ENCODE measurements at regions not wholly inside any gene's neighbourhood (a gene's known extent, or its start where the extent isn't known, plus 50 kb on each side); places are given as distances from the start of the nearest gene placed in this dataset.

DNA sequence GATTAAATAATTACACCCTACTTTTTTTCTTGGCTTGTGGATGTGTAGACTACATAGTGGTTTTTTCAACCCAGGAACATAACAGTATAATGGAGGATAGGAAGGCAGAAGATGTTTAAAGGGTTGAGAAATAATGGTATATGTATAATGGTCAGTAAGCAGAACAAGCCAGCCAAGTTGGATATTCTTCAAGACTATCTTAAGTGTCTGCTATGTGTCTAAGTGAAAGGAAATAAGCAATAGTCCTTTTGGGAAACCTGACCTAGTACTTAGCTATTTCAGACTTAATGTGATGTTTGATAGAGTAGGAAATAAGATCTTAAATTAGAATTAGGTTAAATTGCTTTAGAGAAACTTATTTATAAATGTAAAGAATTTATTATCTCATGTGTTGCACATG lies 85.7 kb downstream of the PTPDC1 start:
- Histone ChIP-seq H3K9me2 (replicated peaks; ENCODE audit: low read depth, low read length) (no peaks in the 10 kb centered on the region), H3K9ac (ENCODE audit: low read depth, low read length, poor library complexity, severe bottlenecking) (peak overlapping the region; percentile 88), H3K4me3 (ENCODE audit: low read length, poor library complexity, severe bottlenecking) (peak overlapping the region; percentile 92), H3K4me1 (ENCODE audit: insufficient read depth, low read length, poor library complexity, severe bottlenecking) (peaks cover 55% of the 10 kb centered on the region), H2AFZ (ENCODE audit: low read length) (no peak overlapping the region), H3K27me3 (ENCODE audit: insufficient read depth, low read length, poor library complexity, severe bottlenecking) (no peaks in the 10 kb centered on the region), H3K36me3 (ENCODE audit: insufficient read depth, low read length) (peaks cover 13% of the 10 kb centered on the region; the same call in 1 of the 2 replicates), H3K9me3 (ENCODE audit: insufficient read depth, low read depth, low read length) (no peaks in the 10 kb centered on the region), H3K79me2 (ENCODE audit: insufficient read depth, low read length) (peaks cover 82% of the 10 kb centered on the region), H3F3A (ENCODE audit: low read depth) (peaks cover 9% of the 10 kb centered on the region; the same call in 1 of the 2 replicates), H4K20me1 (ENCODE audit: insufficient read depth, low read length, poor library complexity, severe bottlenecking) (peaks cover 79% of the 10 kb centered on the region), H3K4me2 (ENCODE audit: low read depth, low read length, poor library complexity, severe bottlenecking) (peak overlapping the region; percentile 88)
- TF ChIP-seq, protein P1, sequence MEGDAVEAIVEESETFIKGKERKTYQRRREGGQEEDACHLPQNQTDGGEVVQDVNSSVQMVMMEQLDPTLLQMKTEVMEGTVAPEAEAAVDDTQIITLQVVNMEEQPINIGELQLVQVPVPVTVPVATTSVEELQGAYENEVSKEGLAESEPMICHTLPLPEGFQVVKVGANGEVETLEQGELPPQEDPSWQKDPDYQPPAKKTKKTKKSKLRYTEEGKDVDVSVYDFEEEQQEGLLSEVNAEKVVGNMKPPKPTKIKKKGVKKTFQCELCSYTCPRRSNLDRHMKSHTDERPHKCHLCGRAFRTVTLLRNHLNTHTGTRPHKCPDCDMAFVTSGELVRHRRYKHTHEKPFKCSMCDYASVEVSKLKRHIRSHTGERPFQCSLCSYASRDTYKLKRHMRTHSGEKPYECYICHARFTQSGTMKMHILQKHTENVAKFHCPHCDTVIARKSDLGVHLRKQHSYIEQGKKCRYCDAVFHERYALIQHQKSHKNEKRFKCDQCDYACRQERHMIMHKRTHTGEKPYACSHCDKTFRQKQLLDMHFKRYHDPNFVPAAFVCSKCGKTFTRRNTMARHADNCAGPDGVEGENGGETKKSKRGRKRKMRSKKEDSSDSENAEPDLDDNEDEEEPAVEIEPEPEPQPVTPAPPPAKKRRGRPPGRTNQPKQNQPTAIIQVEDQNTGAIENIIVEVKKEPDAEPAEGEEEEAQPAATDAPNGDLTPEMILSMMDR (conservative IDR thresholded peaks at IDR 0.05; ENCODE audit: low read length) = no peak
- no peak for TF ChIP-seq EZH2phosphoT487 (IDR thresholded peaks at IDR 0.05; ENCODE audit: borderline replicate concordance)

DNA sequence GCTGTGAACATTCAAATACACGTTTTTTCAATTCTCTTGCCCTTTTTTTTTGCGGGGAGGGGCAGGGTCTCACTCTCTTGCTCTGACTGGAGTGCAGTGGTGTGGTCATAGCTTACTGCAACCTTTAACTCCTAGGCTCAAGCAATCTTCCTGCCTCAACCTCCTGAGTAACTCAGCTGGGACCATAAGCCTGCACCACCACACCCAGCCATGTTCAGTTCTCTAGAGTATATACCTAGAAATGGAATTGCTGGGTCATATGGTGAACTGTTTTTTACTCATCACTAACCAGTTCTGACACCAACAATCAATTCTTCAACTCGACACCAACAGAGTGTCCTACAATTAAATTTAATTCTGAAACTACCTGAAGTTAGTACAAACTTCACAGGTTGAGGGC lies 85.5 kb upstream of the ZNF169 start:
- no peak for TF ChIP-seq EZH2phosphoT487 (IDR thresholded peaks at IDR 0.05; ENCODE audit: borderline replicate concordance)
- TF ChIP-seq, protein P1 (conservative IDR thresholded peaks at IDR 0.05; ENCODE audit: low read length) = no peak
- H3K4me3 ChIP-seq (ENCODE audit: low read length, poor library complexity, severe bottlenecking) = peak overlapping the region; percentile 6
- peaks cover 58% of the 10 kb centered on the region for H3K4me1 ChIP-seq (ENCODE audit: insufficient read depth, low read length, poor library complexity, severe bottlenecking)
- H3K9ac ChIP-seq (ENCODE audit: low read depth, low read length, poor library complexity, severe bottlenecking) = no peak overlapping the region
- peaks cover 34% of the 10 kb centered on the region for H3K36me3 ChIP-seq (ENCODE audit: insufficient read depth, low read length)
- peak overlapping the region; percentile 88 for H3K4me2 ChIP-seq (ENCODE audit: low read depth, low read length, poor library complexity, severe bottlenecking)
- peaks cover 10% of the 10 kb centered on the region; the same call in 1 of the 2 replicates for H3F3A ChIP-seq (ENCODE audit: low read depth)
- H2AFZ ChIP-seq (ENCODE audit: low read length) = no peak overlapping the region
- peaks cover 100% of the 10 kb centered on the region for H3K79me2 ChIP-seq (ENCODE audit: insufficient read depth, low read length)
- no peaks in the 10 kb centered on the region for H3K9me3 ChIP-seq (ENCODE audit: insufficient read depth, low read depth, low read length)
- H4K20me1 ChIP-seq (ENCODE audit: insufficient read depth, low read length, poor library complexity, severe bottlenecking) = peaks cover 97% of the 10 kb centered on the region
- H3K27me3 ChIP-seq (ENCODE audit: insufficient read depth, low read length, poor library complexity, severe bottlenecking) = no peaks in the 10 kb centered on the region
- no peaks in the 10 kb centered on the region for H3K9me2 ChIP-seq (replicated peaks; ENCODE audit: low read depth, low read length)

DNA sequence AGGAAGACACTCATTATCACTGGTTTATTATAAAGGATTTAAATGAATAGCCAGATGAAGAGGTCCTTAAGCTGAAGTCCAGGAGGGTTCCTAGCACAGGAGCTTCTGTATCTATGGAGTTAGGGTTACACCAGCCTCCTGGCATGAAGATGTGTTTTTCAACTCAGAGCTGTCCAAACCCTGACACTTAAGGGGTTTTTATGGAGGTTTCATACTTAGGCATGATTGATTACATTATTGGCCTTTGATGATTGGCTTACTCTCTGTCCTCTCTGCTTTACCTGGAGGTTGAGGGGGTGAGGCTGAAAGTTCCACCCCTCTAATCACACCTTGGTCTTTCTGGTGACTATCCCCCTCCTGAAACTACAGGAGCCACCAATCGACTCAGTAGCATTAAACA lies 84.9 kb upstream of the ZNF169 start:
- Histone ChIP-seq H3F3A (ENCODE audit: low read depth) (peaks cover 14% of the 10 kb centered on the region; the same call in 1 of the 2 replicates), H3K4me3 (ENCODE audit: low read length, poor library complexity, severe bottlenecking) (peak overlapping the region; percentile 10), H3K9me2 (replicated peaks; ENCODE audit: low read depth, low read length) (no peaks in the 10 kb centered on the region), H3K79me2 (ENCODE audit: insufficient read depth, low read length) (peaks cover 100% of the 10 kb centered on the region), H3K4me2 (ENCODE audit: low read depth, low read length, poor library complexity, severe bottlenecking) (peak overlapping the region; percentile 88), H3K9ac (ENCODE audit: low read depth, low read length, poor library complexity, severe bottlenecking) (no peak overlapping the region), H3K36me3 (ENCODE audit: insufficient read depth, low read length) (peaks cover 40% of the 10 kb centered on the region), H3K9me3 (ENCODE audit: insufficient read depth, low read depth, low read length) (no peaks in the 10 kb centered on the region), H2AFZ (ENCODE audit: low read length) (no peak overlapping the region), H4K20me1 (ENCODE audit: insufficient read depth, low read length, poor library complexity, severe bottlenecking) (peaks cover 97% of the 10 kb centered on the region), H3K4me1 (ENCODE audit: insufficient read depth, low read length, poor library complexity, severe bottlenecking) (peaks cover 56% of the 10 kb centered on the region), H3K27me3 (ENCODE audit: insufficient read depth, low read length, poor library complexity, severe bottlenecking) (no peaks in the 10 kb centered on the region)
- TF ChIP-seq, protein P1 (conservative IDR thresholded peaks at IDR 0.05; ENCODE audit: low read length) = no peak
- no peak for TF ChIP-seq EZH2phosphoT487 (IDR thresholded peaks at IDR 0.05; ENCODE audit: borderline replicate concordance)
